HEK293 (cell line): ENCODE measurements at regions not wholly inside any gene's neighbourhood (a gene's known extent, or its start where the extent isn't known, plus 50 kb on each side); places are given as distances from the start of the nearest gene placed in this dataset.

Experiments used
- CTCF ChIA-PET: fragments of 350-600 bp; formaldehyde crosslinking; extraction: SDS; loops from one replicate; lab custom pipeline; 2021; ENCODE audit warnings: antibody characterized with exemption; lab: Yijun Ruan, JAX
- POLR2A ChIA-PET: fragments of 300-600 bp; formaldehyde crosslinking; extraction: SDS; loops from one replicate; lab custom pipeline; 2020; ENCODE audit warnings: antibody characterized with exemption, inconsistent platforms; lab: Yijun Ruan, JAX
- H3K27ac ChIP-seq: fragments of 200-500 bp; sonication (Bioruptor generic); 2 replicates; pipeline ENCODE4 v1.5.1; 2014; ENCODE audit warnings: low read depth, low read length, control low read depth, inconsistent platforms; ENCODE audit errors: extremely low read depth
- H3K36me3 ChIP-seq, 2 experiments: fragments of 200-500 bp in 1 of 2; sonication (Bioruptor generic) in 1 of 2; 1 replicate in 1 of 2; 2 replicates in 1 of 2; pipeline ENCODE4 v1.5.1; 2014 to 2017; ENCODE audit warnings: inconsistent platforms in 2 of 2, low read length in 2 of 2; ENCODE audit not compliant: control insufficient read depth in 2 of 2, insufficient read depth in 1 of 2
- H3K4me1 ChIP-seq: fragments of 200-500 bp; sonication (Bioruptor generic); 2 replicates; pipeline ENCODE4 v1.5.1; 2014; ENCODE audit warnings: mild to moderate bottlenecking, low read length, inconsistent platforms; ENCODE audit not compliant: control insufficient read depth, insufficient read depth
- H3K4me3 ChIP-seq: 2 replicates; pipeline ENCODE4 v1.5.1; 2011; ENCODE audit warnings: low read depth, mild to moderate bottlenecking, control low read depth, low read length, moderate library complexity
- H3K9me3 ChIP-seq: fragments of 200-500 bp; sonication (Bioruptor generic); 2 replicates; pipeline ENCODE4 v1.5.1; 2014; ENCODE audit warnings: low read depth, low read length, inconsistent platforms; ENCODE audit not compliant: control insufficient read depth, insufficient read depth
- ATF2 ChIP-seq: fragments of 450-650 bp; formaldehyde crosslinking; IDR thresholded peaks from 2 replicates; pipeline ENCODE4 v1.5.1; 2016; ENCODE audit warnings: missing biosample characterization, missing genetic modification characterization, low read depth
- IKZF3 ChIP-seq: fragments of 450-650 bp; IDR thresholded peaks from 2 replicates; pipeline ENCODE4 v1.5.0; 2018; ENCODE audit warnings: missing biosample characterization, mild to moderate bottlenecking, missing genetic modification characterization, moderate library complexity
- KLF17 ChIP-seq: fragments of 450-650 bp; formaldehyde crosslinking; IDR thresholded peaks from 2 replicates; pipeline ENCODE4 v1.5.1; 2016; ENCODE audit warnings: missing biosample characterization, missing genetic modification characterization
- KLF9 ChIP-seq: fragments of 450-650 bp; formaldehyde crosslinking; IDR thresholded peaks from 2 replicates; pipeline ENCODE4 v1.5.1; 2016; ENCODE audit warnings: missing biosample characterization, missing genetic modification characterization, low read depth
- SP2 ChIP-seq: fragments of 450-650 bp; formaldehyde crosslinking; IDR thresholded peaks from 2 replicates; pipeline ENCODE4 v1.5.1; 2016; ENCODE audit warnings: missing biosample characterization, missing genetic modification characterization
- TSHZ1 ChIP-seq: fragments of 450-650 bp; formaldehyde crosslinking; IDR thresholded peaks from 2 replicates; pipeline ENCODE4 v1.5.1; 2016; ENCODE audit warnings: missing biosample characterization, missing genetic modification characterization, borderline replicate concordance
- ZBTB21 ChIP-seq: fragments of 450-650 bp; formaldehyde crosslinking; IDR thresholded peaks from 2 replicates; pipeline ENCODE4 v1.5.1; 2017; ENCODE audit warnings: missing biosample characterization, missing genetic modification characterization
- ZBTB49 ChIP-seq: fragments of 450-650 bp; formaldehyde crosslinking; IDR thresholded peaks from 2 replicates; pipeline ENCODE4 v1.5.1; 2016; ENCODE audit warnings: missing biosample characterization, missing genetic modification characterization, low read depth
- ZFP3 ChIP-seq: fragments of 450-650 bp; formaldehyde crosslinking; IDR thresholded peaks from 2 replicates; pipeline ENCODE4 v1.5.1; 2016; ENCODE audit warnings: low read depth, missing biosample characterization, missing genetic modification characterization
- ZNF157 ChIP-seq: fragments of 450-650 bp; formaldehyde crosslinking; IDR thresholded peaks from 2 replicates; pipeline ENCODE4 v1.5.1; 2016; ENCODE audit warnings: missing biosample characterization, missing genetic modification characterization
- ZNF16 ChIP-seq: fragments of 450-650 bp; formaldehyde crosslinking; IDR thresholded peaks from 2 replicates; pipeline ENCODE4 v1.5.1; 2016; ENCODE audit warnings: low read depth, missing biosample characterization, missing genetic modification characterization
- ZNF169 ChIP-seq: fragments of 450-650 bp; formaldehyde crosslinking; IDR thresholded peaks from 2 replicates; pipeline ENCODE4 v1.5.1; 2016; ENCODE audit warnings: missing biosample characterization, missing genetic modification characterization
- ZNF18 ChIP-seq: fragments of 450-650 bp; formaldehyde crosslinking; IDR thresholded peaks from 2 replicates; pipeline ENCODE4 v1.5.1; 2016; ENCODE audit warnings: missing biosample characterization, missing genetic modification characterization
- ZNF23 ChIP-seq: fragments of 450-650 bp; formaldehyde crosslinking; IDR thresholded peaks from 2 replicates; pipeline ENCODE4 v1.5.1; 2016; ENCODE audit warnings: missing biosample characterization, missing genetic modification characterization, borderline replicate concordance
- ZNF311 ChIP-seq: fragments of 450-650 bp; formaldehyde crosslinking; IDR thresholded peaks from 2 replicates; pipeline ENCODE4 v1.5.1; 2017; ENCODE audit warnings: missing biosample characterization, missing genetic modification characterization, borderline replicate concordance
- ZNF350 ChIP-seq: fragments of 450-650 bp; formaldehyde crosslinking; IDR thresholded peaks from 2 replicates; pipeline ENCODE4 v1.5.0; 2017; ENCODE audit warnings: missing biosample characterization, mild to moderate bottlenecking, missing genetic modification characterization
- ZNF37A ChIP-seq: fragments of 450-650 bp; IDR thresholded peaks from 2 replicates; pipeline ENCODE4 v1.5.1; 2018; ENCODE audit warnings: missing biosample characterization, missing genetic modification characterization
- ZNF423 ChIP-seq: fragments of 450-650 bp; formaldehyde crosslinking; IDR thresholded peaks from 2 replicates; pipeline ENCODE4 v1.5.1; 2016; ENCODE audit warnings: missing biosample characterization, missing genetic modification characterization
- ZNF513 ChIP-seq: fragments of 450-650 bp; IDR thresholded peaks from 2 replicates; pipeline ENCODE4 v1.5.1; 2018; ENCODE audit warnings: missing biosample characterization, missing genetic modification characterization
- ZNF558 ChIP-seq: fragments of 450-650 bp; formaldehyde crosslinking; IDR thresholded peaks from 2 replicates; pipeline ENCODE4 v1.5.1; 2016; ENCODE audit warnings: missing biosample characterization, missing genetic modification characterization
- ZNF561 ChIP-seq: fragments of 450-650 bp; IDR thresholded peaks from 2 replicates; pipeline ENCODE4 v1.5.1; 2018; ENCODE audit warnings: missing biosample characterization, missing genetic modification characterization, borderline replicate concordance
- ZNF629 ChIP-seq: fragments of 450-650 bp; formaldehyde crosslinking; IDR thresholded peaks from 2 replicates; pipeline ENCODE4 v1.5.1; 2017; ENCODE audit warnings: missing biosample characterization, missing genetic modification characterization
- ZNF785 ChIP-seq: fragments of 450-650 bp; formaldehyde crosslinking; IDR thresholded peaks from 2 replicates; pipeline ENCODE4 v1.5.1; 2016; ENCODE audit warnings: missing biosample characterization, missing genetic modification characterization
- ZNF791 ChIP-seq: fragments of 450-650 bp; formaldehyde crosslinking; IDR thresholded peaks from 2 replicates; pipeline ENCODE4 v1.5.1; 2016; ENCODE audit warnings: missing biosample characterization, missing genetic modification characterization
- ZSCAN30 ChIP-seq: fragments of 450-650 bp; IDR thresholded peaks from 2 replicates; pipeline ENCODE4 v1.5.1; 2018; ENCODE audit warnings: missing biosample characterization, mild to moderate bottlenecking, missing genetic modification characterization, moderate library complexity

- Histone ChIP-seq H3K4me3 (no peak overlapping the region), H3K27ac (no peak overlapping the region), H3K36me3 (no peaks in the 10 kb centered on the region), H3K9me3 (no peaks in the 10 kb centered on the region), H3K4me1 (peaks cover 11% of the 10 kb centered on the region)
- ChIA-PET CTCF (interaction anchor here (0.6 kb wide), 1 partner anchor 217 kb away, joined by 4 read pairs; no protein-coding TSS in a partner anchor), POLR2A (no interaction called here)
- TF ChIP-seq ZNF37A (no peak), ZNF350 (tag by site-specific recombination) (no peak), ZFP3 (tag by site-specific recombination) (no peak), ZNF785 (tag by site-specific recombination) (no peak), ZNF513 (tag by site-specific recombination) (no peak), ZNF561 (tag by site-specific recombination) (no peak), ZNF558 (tag by site-specific recombination) (no peak), ZNF423 (tag by site-specific recombination) (no peak), TSHZ1 (tag by site-specific recombination) (no peak), ZNF23 (tag by site-specific recombination) (no peak), ZNF169 (no peak), ZNF157 (tag by site-specific recombination) (no peak), ZNF16 (tag by site-specific recombination) (no peak), ZBTB21 (tag by site-specific recombination) (no peak), KLF17 (no peak), ZSCAN30 (tag by site-specific recombination) (no peak), ZNF311 (no peak), ZNF791 (no peak)
Measured at GRCh38 chr5:88952996-88953643, 70.1 kb upstream of the MEF2C start.

- Histone ChIP-seq H3K4me1 (peaks cover 11% of the 10 kb centered on the region), H3K9me3 (no peaks in the 10 kb centered on the region), H3K4me3 (no peak overlapping the region), H3K27ac (no peak overlapping the region), H3K36me3 (no peaks in the 10 kb centered on the region)
- ChIA-PET POLR2A (no interaction called here), CTCF (no interaction called here)
- TF ChIP-seq ZNF629 (tag by site-specific recombination) (no peak), IKZF3 (peak; percentile 43; the same call in 1 of the 2 replicates), SP2 (no peak), ZBTB49 (tag by site-specific recombination) (no peak), ZNF16 (tag by site-specific recombination) (no peak), ZNF18 (tag by site-specific recombination) (peak; percentile 60; the same call in 1 of the 2 replicates), KLF9 (tag by site-specific recombination) (no peak), ATF2 (tag by site-specific recombination) (no peak)
Measured at GRCh38 chr5:88952344-88952743, 69.4 kb upstream of the MEF2C start.
